ENCODE measurements at regions not wholly inside any gene's neighbourhood (a gene's known extent, or its start where the extent isn't known, plus 50 kb on each side); places are given as distances from the start of the nearest gene placed in this dataset.
"Not testable (repeated sequence)": the region's sequence is repeated elsewhere in the genome, so short reads cannot be mapped to it uniquely, and the experiment has no call there.

DNA sequence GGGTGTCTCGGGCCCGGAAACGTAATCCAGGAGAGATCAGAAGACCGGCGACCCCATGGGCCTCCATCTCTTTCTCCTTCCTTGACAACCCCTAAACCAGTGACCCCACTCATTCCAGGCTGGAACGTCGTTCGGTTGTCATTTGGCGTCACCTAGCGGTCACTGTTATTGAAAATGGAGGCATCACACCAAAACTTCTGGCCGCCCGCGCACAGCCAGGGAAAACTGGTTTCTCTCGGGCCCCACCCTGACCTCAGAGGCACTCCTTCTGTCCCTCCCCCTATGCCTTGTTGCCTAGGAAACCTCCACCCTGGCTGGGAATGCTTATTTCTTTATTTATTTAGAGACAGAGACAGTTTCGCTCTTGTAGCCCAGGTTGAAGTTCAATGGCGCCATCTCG is 2327.3 kb upstream of the TPTE start:
- not testable (repeated sequence) for DNase-seq (ENCODE audit: low read depth in 3 of 3)

DNA sequence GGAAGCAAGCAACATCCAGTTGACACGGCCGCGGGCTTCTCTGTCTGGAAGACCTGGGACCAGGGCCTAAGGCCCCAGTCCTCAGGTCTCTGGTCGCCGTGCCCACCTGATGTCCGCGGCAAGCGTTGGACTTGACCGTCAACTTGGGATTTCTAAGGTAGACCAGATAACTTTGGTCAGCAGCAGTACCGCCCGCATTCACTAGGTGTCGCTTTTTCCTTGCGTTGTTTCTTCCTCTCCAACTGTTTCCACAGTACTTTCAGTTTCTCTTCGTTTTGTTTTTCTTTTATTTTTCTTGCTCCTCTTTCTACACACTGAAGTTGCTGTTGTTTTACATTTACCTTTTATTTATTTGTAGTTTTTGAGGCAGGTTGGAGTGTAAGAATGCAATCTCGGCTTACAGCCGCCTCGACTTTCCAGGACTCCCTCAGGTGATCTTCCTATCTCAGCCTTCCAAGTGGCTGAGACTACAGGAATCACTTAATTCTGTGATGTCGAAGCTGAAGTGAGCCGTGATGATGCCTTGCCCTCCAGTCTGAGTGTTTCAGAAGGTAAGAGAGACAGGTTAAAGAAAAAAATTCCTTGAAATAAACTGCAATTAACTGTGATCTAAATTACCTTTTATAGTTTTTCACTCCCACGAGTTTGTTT is 2323.9 kb upstream of the TPTE start:
- not testable (repeated sequence) for DNase-seq (ENCODE audit: low read depth in 3 of 3)

DNA sequence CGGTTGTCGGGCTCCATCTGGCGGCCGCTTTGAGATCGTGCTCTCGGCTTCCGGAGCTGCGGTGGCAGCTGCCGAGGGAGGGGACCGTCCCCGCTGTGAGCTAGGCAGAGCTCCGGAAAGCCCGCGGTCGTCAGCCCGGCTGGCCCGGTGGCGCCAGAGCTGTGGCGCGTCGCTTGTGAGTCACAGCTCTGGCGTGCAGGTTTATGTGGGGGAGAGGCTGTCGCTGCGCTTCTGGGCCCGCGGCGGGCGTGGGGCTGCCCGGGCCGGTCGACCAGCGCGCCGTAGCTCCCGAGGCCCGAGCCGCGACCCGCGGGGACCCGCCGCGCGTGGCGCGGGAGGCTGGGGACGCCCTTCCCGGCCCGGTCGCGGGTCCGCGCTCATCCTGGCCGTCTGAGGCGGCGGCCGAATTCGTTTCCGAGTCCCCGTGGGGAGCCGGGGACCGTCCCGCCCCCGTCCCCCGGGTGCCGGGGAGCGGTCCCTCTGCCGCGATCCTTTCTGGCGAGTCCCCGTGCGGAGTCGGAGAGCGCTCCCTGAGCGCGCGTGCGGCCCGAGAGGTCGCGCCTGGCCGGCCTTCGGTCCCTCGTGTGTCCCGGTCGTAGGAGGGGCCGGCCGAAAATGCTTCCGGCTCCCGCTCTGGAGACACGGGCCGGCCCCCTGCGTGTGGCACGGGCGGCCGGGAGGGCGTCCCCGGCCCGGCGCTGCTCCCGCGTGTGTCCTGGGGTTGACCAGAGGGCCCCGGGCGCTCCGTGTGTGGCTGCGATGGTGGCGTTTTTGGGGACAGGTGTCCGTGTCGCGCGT is 2316.1 kb upstream of the TPTE start:
- DNase-seq (ENCODE audit: low read depth in 3 of 3), result not testable (repeated sequence)

DNA sequence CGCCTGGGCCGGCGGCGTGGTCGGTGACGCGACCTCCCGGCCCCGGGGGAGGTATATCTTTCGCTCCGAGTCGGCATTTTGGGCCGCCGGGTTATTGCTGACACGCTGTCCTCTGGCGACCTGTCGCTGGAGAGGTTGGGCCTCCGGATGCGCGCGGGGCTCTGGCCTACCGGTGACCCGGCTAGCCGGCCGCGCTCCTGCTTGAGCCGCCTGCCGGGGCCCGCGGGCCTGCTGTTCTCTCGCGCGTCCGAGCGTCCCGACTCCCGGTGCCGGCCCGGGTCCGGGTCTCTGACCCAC is 2315.5 kb upstream of the TPTE start:
- DNase-seq (ENCODE audit: low read depth in 3 of 3), result not testable (repeated sequence)

DNA sequence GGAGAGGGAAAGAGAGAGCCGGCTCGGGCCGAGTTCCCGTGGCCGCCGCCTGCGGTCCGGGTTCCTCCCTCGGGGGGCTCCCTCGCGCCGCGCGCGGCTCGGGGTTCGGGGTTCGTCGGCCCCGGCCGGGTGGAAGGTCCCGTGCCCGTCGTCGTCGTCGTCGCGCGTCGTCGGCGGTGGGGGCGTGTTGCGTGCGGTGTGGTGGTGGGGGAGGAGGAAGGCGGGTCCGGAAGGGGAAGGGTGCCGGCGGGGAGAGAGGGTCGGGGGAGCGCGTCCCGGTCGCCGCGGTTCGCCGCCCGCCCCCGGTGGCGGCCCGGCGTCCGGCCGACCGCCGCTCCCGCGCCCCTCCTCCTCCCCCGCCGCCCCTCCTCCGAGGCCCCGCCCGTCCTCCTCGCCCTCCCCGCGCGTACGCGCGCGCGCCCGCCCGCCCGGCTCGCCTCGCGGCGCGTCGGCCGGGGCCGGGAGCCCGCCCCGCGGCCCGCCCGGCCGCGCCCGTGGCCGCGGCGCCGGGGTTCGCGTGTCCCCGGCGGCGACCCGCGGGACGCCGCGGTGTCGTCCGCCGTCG is 2308.3 kb upstream of the TPTE start:
- DNase-seq (ENCODE audit: low read depth in 3 of 3), result peak; percentile 76 to 88 (median 85)

DNA sequence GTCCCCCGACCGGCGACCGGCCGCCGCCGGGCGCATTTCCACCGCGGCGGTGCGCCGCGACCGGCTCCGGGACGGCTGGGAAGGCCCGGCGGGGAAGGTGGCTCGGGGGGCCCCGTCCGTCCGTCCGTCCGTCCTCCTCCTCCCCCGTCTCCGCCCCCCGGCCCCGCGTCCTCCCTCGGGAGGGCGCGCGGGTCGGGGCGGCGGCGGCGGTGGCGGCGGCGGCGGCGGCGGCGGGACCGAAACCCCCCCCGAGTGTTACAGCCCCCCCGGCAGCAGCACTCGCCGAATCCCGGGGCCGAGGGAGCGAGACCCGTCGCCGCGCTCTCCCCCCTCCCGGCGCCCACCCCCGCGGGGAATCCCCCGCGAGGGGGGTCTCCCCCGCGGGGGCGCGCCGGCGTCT is 2306.8 kb upstream of the TPTE start:
- not testable (repeated sequence) for DNase-seq (ENCODE audit: low read depth in 3 of 3)

DNA sequence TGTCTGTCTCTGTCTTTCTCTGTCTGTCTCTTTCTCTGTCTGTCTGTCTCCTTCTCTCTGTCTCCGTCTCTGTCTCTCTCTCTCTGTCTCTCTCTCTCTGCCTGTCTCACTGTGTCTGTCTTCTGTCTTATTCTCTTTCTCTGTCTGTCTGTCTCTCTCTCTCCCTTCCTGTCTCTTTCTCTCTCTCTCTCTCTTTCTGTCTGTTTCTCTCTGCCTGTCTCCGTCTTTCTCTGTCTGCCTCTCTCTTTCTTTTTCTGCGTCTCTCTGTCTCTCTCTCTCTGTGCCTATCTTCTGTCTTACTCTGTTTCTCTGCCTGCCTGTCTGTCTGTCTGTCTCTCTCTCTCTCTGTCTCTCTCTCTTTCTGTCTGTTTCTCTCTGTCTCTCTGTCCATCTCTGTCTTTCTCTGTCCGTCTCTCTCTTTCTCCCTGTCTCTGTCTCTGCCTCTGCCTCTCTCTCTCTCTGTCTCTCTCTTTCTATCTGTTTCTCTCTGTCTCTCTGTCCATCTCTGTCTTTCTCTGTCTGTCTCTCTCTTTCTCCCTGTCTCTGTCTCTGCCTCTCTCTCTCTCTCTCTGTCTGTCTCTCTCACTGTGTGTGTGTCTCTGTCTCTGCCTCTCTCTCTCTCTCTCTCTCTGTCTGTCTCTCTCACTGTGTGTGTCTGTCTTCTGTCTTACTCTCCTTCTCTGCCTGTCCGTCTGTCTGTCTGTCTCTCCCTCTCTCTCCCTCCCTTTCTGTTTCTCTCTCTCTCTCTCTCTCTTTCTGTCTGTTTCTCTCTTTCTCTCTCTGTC is 2291.8 kb upstream of the TPTE start:
- DNase-seq (ENCODE audit: low read depth in 3 of 3), result not testable (repeated sequence)

DNA sequence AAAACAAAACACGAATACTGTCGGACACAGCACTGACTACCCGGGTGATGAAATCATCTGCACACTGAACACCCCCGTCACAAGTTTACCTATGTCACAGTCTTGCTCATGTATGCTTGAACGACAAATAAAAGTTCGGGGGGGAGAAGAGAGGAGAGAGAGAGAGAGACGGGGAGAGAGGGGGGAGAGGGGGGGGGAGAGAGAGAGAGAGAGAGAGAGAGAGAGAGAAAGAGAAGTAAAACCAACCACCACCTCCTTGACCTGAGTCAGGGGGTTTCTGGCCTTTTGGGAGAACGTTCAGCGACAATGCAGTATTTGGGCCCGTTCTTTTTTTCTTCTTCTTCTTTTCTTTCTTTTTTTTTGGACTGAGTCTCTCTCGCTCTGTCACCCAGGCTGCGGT is 2290.1 kb upstream of the TPTE start:
- DNase-seq (ENCODE audit: low read depth in 3 of 3), result not testable (repeated sequence)

DNA sequence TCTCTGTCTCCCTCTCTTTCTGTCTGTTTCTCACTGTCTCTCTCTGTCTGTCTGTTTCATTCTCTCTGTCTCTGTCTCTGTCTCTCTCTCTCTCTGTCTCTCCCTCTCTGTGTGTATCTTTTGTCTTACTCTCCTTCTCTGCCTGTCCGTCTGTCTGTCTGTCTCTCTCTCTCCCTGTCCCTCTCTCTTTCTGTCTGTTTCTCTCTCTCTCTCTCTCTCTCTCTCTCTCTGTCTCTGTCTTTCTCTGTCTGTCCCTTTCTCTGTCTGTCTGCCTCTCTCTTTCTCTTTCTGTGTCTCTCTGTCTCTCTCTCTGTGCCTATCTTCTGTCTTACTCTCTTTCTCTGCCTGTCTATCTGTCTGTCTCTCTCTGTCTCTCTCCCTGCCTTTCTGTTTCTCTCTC is 2288.4 kb upstream of the TPTE start:
- DNase-seq (ENCODE audit: low read depth in 3 of 3), result not testable (repeated sequence)

DNA sequence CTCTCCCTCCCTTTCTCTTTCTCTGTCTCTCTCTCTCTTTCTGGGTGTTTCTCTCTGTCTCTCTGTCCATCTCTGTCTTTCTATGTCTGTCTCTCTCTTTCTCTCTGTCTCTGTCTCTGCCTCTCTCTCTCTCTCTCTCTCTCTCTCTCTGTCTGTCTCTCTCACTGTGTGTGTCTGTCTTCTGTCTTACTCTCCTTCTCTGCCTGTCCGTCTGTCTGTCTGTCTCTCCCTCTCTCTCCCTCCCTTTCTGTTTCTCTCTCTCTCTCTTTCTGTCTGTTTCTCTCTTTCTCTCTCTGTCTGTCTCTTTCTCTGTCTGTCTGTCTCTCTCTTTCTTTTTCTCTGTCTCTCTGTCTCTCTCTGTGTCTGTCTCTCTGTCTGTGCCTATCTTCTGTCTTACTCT is 2287.3 kb upstream of the TPTE start:
- not testable (repeated sequence) for DNase-seq (ENCODE audit: low read depth in 3 of 3)

DNA sequence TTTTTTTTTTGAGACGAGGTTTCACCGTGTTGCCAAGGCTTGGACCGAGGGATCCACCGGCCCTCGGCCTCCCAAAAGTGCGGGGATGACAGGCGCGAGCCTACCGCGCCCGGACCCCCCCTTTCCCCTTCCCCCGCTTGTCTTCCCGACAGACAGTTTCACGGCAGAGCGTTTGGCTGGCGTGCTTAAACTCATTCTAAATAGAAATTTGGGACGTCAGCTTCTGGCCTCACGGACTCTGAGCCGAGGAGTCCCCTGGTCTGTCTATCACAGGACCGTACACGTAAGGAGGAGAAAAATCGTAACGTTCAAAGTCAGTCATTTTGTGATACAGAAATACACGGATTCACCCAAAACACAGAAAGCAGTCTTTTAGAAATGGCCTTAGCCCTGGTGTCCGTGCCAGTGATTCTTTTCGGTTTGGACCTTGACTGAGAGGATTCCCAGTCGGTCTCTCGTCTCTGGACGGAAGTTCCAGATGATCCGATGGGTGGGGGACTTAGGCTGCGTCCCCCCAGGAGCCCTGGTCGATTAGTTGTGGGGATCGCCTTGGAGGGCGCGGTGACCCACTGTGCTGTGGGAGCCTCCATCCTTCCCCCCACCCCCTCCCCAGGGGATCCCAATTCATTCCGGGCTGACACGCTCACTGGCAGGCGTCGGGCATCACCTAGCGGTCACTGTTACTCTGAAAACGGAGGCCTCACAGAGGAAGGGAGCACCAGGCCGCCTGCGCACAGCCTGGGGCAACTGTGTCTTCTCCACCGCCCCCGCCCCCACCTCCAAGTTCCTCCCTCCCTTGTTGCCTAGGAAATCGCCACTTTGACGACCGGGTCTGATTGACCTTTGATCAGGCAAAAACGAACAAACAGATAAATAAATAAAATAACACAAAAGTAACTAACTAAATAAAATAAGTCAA is 2276.4 kb upstream of the TPTE start:
- not testable (repeated sequence) for DNase-seq (ENCODE audit: low read depth in 3 of 3)

DNA sequence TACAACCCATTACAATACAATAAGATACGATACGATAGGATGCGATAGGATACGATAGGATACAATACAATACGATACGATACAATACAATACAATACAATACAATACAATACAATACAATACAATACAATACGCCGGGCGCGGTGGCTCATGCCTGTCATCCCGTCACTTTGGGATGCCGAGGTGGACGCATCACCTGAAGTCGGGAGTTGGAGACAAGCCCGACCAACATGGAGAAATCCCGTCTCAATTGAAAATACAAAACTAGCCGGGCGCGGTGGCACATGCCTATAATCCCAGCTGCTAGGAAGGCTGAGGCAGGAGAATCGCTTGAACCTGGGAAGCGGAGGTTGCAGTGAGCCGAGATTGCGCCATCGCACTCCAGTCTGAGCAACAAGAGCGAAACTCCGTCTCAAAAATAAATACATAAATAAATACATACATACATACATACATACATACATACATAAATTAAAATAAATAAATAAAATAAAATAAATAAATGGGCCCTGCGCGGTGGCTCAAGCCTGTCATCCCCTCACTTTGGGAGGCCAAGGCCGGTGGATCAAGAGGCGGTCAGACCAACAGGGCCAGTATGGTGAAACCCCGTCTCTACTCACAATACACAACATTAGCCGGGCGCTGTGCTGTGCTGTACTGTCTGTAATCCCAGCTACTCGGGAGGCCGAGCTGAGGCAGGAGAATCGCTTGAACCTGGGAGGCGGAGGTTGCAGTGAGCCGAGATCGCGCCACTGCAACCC is 2275.6 kb upstream of the TPTE start:
- not testable (repeated sequence) for DNase-seq (ENCODE audit: low read depth in 3 of 3)

DNA sequence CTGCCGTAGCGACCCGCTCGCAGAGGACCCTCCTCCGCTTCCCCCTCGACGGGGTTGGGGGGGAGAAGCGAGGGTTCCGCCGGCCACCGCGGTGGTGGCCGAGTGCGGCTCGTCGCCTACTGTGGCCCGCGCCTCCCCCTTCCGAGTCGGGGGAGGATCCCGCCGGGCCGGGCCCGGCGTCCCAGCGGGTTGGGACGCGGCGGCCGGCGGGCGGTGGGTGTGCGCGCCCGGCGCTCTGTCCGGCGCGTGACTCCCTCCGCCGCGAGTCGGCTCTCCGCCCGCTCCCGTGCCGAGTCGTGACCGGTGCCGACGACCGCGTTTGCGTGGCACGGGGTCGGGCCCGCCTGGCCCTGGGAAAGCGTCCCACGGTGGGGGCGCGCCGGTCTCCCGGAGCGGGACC is 2269.7 kb upstream of the TPTE start:
- not testable (repeated sequence) for DNase-seq (ENCODE audit: low read depth in 3 of 3)

DNA sequence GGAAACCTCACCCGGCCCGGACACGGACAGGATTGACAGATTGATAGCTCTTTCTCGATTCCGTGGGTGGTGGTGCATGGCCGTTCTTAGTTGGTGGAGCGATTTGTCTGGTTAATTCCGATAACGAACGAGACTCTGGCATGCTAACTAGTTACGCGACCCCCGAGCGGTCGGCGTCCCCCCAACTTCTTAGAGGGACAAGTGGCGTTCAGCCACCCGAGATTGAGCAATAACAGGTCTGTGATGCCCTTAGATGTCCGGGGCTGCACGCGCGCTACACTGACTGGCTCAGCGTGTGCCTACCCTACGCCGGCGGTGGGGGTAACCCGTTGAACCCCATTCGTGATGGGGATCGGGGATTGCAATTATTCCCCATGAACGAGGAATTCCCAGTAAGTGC is 2266.3 kb upstream of the TPTE start:
- DNase-seq (ENCODE audit: low read depth in 3 of 3), result not testable (repeated sequence)

DNA sequence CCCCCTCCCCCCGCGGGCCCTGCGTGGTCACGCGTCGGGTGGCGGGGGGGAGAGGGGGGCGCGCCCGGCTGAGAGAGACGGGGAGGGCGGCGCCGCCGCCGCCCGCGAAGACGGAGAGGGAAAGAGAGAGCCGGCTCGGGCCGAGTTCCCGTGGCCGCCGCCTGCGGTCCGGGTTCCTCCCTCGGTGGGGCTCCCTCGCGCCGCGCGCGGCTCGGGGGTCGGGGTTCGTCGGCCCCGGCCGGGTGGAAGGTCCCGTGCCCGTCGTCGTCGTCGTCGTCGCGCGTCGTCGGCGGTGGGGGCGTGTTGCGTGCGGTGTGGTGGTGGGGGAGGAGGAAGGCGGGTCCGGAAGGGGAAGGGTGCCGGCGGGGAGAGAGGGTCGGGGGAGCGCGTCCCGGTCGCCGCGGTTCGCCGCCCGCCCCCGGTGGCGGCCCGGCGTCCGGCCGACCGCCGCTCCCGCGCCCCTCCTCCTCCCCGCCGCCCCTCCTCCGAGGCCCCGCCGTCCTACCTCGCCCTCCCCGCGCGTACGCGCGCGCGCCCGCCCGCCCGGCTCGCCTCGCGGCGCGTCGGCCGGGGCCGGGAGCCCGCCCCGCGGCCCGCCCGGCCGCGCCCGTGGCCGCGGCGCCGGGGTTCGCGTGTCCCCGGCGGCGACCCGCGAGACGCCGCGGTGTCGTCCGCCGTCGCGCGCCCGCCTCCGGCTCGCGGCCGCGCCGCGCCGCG is 2264.1 kb upstream of the TPTE start:
- DNase-seq (ENCODE audit: low read depth in 3 of 3), result peak in 1 of 3 experiments; percentile 2

DNA sequence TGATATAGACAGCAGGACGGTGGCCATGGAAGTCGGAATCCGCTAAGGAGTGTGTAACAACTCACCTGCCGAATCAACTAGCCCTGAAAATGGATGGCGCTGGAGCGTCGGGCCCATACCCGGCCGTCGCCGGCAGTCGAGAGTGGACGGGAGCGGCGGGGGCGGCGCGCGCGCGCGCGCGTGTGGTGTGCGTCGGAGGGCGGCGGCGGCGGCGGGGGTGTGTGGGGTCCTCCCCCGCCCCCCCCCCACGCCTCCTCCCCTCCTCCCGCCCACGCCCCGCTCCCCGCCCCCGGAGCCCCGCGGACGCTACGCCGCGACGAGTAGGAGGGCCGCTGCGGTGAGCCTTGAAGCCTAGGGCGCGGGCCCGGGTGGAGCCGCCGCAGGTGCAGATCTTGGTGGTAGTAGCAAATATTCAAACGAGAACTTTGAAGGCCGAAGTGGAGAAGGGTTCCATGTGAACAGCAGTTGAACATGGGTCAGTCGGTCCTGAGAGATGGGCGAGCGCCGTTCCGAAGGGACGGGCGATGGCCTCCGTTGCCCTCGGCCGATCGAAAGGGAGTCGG is 2261.2 kb upstream of the TPTE start:
- DNase-seq (ENCODE audit: low read depth in 3 of 3), result not testable (repeated sequence)
